NCI-H524 treated with DMSO at 0.1 percent for 48 hours (cell line): ENCODE measurements at regions not wholly inside any gene's neighbourhood (a gene's known extent, or its start where the extent isn't known, plus 50 kb on each side); places are given as distances from the start of the nearest gene placed in this dataset.
"Not testable (repeated sequence)": the region's sequence is repeated elsewhere in the genome, so short reads cannot be mapped to it uniquely, and the experiment has no call there.

Source experiments
- DNase-seq: peaks from one replicate; lab custom pipeline; 2025; lab: John Stamatoyannopoulos, UW

DNA sequence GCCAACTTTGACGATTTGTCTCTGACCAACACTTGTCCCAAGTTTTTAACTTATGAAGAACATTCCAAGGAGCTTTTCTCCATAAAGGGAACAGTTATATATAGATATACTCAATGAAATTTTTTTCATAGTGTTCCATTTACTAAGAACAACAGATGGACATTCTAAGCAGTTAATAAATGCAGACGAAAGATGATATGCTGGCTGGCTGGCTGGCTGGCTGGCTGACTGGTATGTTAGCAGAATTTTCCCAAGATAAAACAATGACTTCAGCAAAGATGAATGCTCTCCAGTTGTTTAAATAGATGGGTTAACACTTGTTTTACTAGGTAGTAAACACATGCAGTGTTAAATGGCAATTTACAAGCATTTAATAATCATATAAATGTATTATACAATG is 62.2 kb downstream of the SPANXN3 start:
- peak; percentile 33 for DNase-seq

DNA sequence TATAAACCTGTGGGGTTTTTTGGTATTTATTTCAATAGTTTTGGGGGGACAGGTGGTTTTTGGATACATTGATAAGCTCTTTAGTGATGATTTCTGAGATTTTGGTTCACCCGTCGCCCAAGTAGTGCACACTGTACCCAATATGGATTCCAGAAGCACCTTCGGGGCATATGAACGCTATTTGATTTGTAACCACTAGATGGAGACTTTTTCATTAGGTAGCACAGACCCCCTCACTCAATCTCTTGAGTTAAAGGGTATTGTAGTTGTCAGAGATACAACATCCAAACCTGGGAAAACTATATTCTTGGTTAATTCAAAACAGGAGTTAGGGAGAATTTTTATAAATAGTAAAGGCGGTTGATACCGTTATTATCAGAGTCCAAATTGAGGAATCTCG is 79.8 kb downstream of the SPANXN3 start:
- no peak for DNase-seq

DNA sequence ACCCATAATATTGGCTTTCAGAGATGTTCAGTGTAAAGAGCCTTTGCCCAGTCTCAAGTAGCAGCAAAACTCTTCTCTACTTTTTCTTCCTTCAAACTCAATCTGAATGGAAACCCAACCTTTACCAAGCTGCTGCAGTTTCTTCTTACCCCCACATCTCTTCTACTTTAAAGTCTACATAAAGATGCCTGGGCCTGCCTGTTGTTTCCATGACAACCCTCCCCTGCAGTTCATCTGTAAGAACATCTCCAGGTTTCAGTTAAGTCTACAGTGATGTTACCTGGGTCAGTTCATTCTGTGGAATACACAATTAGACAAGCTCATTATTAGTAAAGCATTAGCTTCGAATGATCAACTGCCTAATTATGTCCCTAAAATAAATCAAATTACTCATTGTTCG is 81.4 kb downstream of the SPANXN3 start:
- DNase-seq, result no peak

DNA sequence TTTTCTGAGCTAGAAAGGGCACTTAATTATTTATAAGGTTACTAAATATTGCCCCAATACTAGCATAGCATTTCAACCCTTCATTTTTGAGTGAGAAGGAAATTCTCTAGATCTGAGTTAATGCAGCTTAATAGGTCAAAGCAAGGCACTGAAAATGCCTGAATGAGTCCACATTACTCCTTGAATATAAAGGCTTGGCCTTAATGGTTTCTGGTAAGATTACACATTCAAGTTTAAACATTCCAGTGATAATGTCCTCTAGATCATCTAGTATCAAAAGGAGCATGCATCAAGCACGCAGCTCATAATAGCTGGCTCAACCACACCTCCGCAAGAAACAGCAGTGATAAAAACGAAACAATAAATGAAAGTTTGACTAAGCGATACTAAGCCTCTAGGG is 87.5 kb downstream of the SPANXN3 start:
- no peak for DNase-seq

DNA sequence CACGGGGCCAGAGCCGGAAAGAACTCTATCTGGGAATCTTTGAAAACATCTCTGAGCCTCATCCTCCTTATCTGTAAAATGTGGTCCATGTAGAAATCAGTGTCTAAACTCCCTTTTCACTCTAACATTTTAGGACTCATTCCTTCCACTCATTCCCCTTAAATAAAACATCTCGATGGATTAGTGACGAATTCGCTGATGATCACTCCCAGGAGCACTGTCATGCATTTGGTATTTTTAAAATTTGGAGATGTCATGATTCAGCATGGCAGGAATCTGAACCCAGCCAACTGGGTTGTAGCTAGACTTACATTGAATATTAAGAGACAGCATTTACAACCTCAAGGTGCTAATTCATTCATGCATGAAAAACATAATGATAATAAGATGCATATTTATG is 88.1 kb downstream of the SPANXN3 start:
- no peak for DNase-seq

DNA sequence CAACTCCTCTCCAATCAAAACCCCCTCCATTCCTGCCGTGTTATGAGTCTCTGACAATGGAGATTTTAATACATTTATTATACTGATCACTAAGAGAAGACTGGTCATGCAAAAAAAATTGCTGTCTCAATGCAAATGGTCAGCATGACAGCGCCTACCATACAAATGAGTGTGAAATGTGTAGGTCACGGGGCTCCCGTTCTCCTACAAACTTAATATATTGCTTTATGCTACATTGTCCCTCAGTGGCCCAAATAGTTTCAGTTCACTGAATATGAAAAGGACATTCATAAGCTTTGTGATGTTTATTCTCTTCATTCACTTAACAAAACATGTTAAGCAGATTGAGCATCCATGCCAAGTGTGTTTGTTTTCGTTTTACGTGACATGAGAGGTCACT is 116.1 kb downstream of the SPANXN3 start:
- no peak for DNase-seq

DNA sequence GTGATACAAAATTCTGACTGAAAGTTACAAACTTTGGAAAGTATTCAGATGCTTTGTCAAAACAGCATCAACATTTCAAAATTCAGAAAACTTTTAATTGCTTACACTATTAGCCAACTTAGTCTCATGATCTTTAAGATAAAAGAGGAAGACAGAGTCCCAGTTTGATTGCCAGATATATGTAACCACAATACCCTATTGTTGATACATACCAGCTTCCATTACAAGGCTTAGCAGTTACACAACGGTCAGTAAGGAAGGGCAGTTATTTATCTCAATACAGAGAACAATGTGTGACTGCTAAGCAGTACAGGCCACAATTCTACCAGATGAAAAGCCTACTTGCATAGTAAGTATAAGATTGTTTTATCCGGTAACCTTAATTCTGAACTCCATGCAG is 138.4 kb downstream of the SPANXN3 start:
- no peak for DNase-seq

DNA sequence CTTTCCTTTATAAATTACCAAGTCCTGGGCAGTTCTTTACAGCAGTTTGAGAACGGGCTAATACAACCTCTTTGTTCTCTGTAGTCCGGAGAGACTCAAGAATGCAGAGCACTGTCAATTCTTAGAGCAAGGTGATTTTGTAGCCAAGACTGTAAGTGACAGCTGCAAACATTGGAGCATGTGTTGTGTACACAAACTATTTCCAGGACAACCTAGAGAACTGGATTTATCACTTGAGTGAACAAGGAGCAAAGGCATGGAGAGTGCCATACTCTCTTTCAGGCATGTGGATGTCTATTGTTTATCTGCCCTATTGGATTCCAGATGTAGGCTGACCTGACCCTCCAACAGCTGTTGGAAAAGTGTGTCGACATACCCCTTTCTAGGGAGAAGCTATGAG is 153.9 kb downstream of the SPANXN3 start:
- no peak for DNase-seq

DNA sequence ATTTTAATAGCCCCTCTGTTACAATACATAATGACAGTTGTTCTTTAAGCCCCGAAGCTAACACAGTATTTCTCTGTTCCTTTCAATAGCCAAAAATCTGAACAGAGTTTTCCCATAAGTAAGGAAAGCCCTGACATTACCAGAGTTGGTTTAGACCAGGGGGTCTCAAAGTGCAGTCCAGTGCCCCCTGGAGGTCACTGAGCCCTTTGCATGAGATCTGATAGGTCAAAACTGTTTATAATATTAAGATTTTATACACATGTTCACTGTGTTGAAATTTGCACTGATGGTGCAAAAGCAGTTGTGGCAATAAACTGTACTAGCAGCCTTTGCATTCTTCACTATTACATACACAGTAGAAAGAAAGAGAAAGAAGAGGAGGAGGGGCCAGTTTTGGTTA is 177.1 kb downstream of the SPANXN3 start:
- DNase-seq, result no peak

DNA sequence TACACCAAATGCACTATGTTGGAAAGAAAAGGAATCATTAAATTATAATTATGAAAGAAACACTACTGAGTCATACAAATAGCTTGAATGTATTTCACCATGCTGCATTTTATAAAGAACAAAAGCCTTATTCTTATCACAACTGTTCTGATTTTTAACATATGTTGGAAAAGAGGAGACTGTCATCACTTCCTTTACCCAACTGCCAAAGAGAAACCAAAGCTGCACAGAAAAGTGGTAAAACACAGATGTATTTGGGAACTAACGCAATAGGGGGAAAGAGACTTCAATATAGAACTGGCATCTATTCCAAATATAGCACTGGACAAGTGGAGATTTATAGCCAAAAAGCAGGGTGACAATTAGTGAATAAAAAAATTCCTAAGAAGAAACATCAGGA is 181.0 kb downstream of the SPANXN3 start:
- DNase-seq, result no peak

DNA sequence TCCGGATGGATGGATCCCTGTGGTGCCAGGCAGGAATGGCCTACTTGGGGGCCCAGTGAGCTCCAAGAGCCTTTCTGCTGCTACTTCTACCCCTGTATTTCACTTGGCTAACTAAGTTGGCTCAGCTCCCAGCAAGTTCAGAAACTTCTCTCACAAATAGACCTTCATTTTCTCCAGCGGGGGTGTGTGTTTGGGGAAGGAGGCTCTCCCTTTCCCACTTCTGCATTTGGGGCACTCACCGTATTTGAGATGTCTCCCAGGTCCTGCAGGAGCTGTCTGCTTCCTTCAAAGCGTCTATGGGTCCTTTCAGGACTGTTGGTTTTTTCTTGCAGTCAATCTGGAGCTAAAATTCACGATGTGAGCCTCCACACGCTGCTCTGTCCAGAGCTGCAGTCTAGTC is 197.7 kb downstream of the SPANXN3 start:
- DNase-seq, result no peak

DNA sequence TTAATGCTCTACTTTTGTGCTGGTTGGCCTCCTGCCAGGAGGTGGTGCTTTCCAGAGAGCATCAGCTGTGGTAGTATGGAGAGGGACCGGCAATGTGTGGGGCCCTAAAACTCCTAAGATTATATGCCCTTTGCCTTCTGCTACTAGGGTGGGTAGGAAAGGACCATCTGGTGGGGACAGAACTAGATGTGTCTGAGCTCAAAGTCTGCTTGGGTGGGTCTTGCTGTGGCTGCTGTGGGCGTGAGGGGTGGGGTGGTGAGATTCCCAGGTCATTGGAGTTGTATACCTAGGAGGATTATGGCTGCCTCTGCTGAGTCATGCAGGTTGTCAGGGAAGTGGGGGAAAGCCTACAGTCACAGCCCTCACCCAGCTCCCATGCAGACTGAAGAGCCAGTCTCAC is 198.4 kb downstream of the SPANXN3 start:
- peak; percentile 47 for DNase-seq

DNA sequence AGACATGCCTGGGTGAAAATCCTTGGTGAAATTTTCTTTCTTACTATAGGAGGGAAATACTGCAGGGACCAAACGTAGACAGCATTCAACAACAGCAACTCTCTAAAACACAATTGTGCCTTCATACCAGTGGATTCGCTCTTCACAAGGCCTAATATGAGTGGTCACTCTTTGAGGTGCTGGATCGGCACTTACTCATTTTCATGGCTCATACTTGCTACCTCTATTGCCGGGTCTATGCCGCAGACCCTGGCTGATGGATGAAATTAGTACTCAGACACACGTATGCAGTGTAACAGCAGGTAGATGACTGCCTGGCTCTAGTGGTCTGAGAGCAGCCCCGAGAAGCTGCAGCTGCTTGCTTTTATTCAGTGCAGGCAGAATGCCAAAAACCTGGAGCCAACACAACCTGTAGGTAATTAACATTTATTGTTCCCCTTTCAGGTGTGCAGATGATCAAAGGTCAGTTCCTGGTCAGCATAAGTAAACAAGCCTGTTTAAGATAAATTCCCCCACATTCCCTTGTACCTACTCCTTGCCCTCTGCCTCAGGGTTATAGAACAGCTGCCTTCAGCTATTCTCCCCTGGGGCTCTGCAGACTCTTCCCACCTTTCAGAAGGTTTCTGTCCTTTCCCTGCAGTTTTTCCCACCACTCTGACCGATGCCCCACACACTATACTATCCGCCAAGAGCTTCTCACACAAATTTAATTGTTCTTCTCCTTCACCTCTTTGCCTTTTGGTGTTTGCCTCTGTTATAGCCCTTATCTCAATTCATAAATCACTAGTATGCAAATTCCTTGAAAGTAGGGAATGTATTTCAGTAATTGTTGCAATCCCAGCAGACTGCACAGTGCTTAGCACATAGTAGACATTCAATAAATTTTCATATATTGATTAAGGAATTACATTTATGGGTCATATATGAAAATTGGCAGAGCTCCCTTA is 210.0 kb downstream of the SPANXN3 start:
- no peak for DNase-seq

DNA sequence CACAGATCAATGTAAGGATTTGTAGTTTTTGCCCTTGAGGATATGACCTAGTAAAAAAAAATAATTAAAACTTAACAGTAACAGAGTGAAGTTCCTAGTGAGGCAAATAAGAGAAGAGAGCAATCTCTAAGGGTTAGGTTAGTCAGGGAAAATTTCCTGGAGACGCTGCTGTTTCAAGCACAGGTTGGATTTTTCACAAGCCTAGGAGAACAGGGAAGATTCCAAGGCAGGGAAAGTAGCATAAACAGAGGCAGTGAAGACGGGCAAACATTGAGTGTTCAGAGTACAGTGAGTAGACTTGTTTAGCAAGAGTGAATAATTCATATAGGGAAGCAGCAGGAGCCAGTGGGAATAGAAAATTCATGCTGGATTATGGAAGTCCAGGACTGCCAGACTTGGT is 212.8 kb downstream of the SPANXN3 start:
- DNase-seq, result no peak

DNA sequence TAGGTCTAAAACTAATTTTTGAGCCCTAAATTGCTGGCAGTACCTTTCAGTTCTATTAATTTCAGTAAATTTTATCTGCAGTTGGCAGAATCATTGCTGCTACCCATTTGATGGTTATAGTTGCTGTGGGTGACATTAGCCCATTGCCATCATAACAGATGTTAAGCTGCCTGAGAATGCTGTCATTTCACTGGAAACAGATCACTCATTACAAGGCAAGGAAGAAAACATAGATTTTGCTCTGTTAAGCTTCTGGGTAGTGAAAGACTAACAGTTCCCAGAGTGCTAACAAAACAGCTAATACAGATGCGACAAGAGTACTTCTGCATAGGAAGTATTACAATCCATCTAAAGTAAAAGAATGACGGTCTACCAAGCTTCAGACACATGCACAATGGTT is 213.2 kb downstream of the SPANXN3 start:
- no peak for DNase-seq

DNA sequence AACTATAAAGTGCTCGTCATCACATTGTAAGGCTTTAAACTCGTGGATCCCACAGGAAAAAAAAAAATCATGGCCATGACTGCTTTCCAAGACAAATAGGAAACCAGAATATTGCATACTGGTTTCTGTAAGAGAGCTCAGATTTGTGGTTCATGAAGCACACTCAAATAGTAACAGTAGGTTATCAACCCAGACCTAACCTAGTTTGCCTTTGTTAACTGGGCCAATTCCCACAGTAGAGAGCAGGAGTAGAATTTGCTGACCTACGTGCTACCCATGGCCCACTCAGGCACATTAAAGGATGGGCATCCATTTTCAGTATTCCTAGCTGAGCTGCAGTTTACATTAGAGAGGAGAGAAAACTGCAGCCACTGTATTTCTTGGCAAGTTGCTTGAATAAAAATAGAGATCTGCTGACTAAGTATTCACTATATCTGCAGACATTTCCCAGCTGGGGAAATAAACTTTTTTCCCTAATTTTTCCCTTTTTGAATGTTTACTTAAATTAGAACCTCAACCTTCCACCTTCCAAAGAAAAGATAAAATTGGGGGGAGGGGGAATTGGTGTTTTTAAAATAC is 218.5 kb downstream of the SPANXN3 start:
- no peak for DNase-seq

DNA sequence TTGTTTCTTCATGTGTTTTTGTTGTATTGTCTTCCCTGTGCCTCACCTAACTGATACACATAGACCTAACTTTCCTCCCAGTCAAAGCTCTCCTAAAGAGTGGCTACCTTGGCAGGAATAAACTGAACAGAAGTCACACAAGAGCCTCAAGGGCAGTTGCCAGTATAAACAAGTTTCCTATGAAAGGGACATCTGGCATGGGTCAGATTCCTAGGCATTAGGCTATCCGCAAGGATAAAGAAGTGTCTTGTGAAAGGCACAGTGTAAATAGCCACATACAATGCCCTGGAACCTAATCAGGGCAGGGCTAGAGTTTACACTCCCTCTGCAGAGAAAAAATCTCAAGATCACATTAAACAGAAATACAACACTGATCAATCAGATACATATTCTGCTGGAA is 220.8 kb downstream of the SPANXN3 start:
- DNase-seq, result peak; percentile 55

DNA sequence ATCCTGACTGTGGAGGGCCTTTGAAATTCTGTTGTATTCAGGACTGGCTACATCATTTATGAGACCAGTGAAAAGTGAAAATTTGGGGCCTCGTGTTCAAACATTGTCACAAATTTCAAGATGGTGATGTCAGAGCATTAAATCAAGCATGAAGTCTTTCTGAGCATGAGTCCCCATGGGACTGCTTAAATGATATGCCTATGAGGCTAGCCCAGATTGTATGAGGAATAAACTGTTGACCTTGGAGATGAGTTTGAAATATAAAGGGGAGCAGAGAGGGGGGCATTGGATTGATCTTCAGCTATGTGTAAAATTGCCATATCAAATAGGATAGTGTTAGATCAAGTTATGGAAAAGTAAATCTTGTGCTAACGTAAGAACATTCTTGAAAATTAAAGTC is 230.0 kb downstream of the SPANXN3 start:
- no peak for DNase-seq

DNA sequence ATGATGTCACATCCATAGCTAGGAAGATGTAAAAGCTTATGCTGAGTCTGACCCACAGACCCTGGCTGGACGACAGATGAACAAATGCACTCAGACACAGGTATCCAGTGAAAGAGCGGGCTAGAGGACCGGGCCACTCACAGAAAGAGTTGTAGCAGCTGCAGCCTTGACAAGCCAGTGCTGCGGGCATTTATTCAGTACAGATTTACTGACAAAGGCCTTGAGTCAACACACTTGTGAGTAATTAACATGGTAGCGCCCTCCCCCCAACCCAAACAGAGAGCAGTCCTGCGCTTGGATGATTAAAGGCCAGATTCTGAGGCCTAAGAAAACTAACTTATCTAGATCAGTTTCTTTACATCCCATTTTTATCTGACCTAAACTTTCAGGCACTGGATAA is 244.6 kb downstream of the SPANXN4 start:
- no peak for DNase-seq

DNA sequence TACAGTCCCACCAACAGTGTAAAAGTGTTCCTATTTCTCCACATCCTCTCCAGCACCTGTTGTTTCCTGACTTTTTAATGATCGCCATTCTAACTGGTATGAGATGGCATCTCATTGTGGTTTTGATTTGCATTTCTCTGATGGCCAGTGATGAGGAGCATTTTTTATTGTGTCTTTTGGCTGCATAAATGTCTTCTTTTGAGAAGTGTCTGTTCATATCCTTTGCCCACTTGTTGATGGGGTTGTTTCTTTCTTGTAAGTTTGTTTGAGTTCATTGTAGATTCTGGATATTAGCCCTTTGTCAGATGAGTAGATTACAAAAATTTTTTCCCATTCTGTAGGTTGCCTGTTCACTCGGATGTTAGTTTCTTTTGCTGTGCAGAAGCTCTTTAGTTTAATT is 218.9 kb downstream of the SPANXN4 start:
- not testable (repeated sequence) for DNase-seq

DNA sequence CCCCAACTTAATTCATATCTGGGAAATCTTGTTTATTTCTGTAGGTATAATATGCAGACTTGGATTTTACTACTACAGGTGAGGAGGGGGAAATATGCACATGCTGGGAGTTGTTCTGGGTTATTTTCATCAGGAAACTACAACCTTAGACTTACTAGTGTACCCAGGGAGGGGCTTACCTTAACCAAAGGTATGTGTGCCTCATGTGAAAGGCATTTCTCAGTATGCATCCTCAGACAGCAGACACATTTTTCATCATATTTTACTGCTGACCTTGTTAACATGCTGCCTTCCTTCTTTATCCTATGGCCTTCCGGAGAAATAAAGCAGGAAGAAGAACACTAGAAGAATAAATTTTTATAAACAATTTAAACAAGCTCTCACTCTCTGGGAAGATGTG is 214.9 kb downstream of the SPANXN4 start:
- DNase-seq, result no peak

DNA sequence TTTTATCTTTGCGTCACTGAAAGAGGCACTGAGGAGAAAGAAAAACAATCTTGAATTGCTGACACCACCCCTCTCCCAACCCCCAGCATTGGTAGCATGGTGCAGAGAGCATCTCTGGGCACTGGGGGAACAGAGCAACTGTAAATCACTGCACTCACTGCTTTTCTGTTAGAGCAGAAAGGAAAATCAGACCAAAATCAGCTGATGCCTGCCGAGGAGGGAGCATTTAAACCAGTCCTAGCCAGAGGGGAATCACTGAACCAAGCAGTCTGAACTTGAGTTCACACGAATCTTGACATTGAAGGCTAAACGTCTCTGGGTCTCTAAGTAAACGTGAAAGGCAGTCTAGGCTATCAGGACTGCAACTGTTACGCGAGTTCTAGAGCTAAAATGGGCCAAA is 205.8 kb downstream of the SPANXN4 start:
- DNase-seq, result no peak

DNA sequence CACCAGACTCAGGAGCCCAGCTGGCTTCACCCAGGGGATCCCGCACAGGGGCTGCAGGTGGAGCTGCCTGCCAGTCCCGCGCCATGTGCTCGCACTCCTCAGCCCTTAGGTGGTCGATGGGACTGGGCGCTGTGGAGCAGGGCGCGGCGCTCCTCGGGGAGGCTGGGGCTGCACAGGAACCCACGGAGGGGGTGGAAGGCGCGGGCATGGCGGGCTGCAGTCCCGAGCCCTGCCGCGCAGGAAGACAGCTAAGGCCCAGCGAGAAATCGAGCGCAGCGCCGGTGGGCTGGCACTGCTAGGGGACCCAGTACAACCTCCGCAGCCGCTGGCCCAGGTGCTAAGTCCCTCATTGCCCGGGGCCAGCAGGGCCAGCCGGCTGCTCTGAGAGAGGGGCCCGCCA is 202.9 kb downstream of the SPANXN4 start:
- DNase-seq, result not testable (repeated sequence)

DNA sequence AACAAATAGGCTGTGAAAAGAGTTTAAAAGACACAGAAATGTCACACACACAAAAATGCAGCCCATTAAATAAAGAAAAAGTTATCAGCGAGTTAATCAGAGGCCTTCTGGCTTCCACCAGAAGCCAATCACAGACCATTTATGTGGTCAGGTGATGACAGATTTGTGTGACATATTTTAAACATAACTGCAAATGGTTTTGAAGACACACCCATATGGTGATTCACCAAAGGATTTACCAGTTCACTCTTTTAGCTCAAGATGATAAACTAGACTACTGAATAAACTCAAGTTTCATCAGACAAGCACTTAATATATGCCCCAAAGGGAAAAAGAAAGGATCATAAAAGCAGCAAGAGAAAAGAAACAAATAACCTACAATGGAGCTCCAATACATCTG is 181.2 kb downstream of the SPANXN4 start:
- no peak for DNase-seq
